OCI-LY3 (cell line): ENCODE measurements at regions not wholly inside any gene's neighbourhood (a gene's known extent, or its start where the extent isn't known, plus 50 kb on each side); places are given as distances from the start of the nearest gene placed in this dataset.

ENCODE experiments used
- H2AFZ ChIP-seq: fragments of 200-600, 300-600 bp; shearing (Covaris generic); 2 replicates; pipeline ENCODE4 v1.6.0; 2014; ENCODE audit warnings: antibody characterized with exemption, low read depth, low read length
- H3K27ac ChIP-seq: fragments of 200-600, 300-600 bp; sonication (generic); 2 replicates; pipeline ENCODE4 v1.5.1; 2014; ENCODE audit warnings: mild to moderate bottlenecking, low read length, moderate library complexity, mixed read lengths
- H3K27me3 ChIP-seq: fragments of 200-600, 300-600 bp; sonication (generic); 2 replicates; pipeline ENCODE4 v1.6.1; 2014; ENCODE audit warnings: low read depth, low read length, mixed read lengths
- H3K36me3 ChIP-seq: fragments of 200-600, 300-600 bp; sonication (generic); replicated peaks from 2 replicates; pipeline ENCODE3; 2014; ENCODE audit warnings: low read depth, low read length, mixed read lengths
- H3K4me1 ChIP-seq: fragments of 300-600, 200-600 bp; sonication (generic); 2 replicates; pipeline ENCODE4 v1.6.1; 2014; ENCODE audit warnings: low read length, mixed read lengths
- H3K4me2 ChIP-seq: fragments of 200-600, 300-600 bp; sonication (generic); 2 replicates; pipeline ENCODE4 v1.6.1; 2014; ENCODE audit warnings: low read length, mixed read lengths
- H3K4me3 ChIP-seq: fragments of 300-600, 200-600 bp; sonication (generic); 2 replicates; pipeline ENCODE4 v1.5.1; 2014; ENCODE audit warnings: antibody characterized with exemption, mild to moderate bottlenecking, low read length, moderate library complexity
- H3K79me2 ChIP-seq: fragments of 300-600, 200-600 bp; shearing (Covaris generic); 2 replicates; pipeline ENCODE4 v1.6.1; 2014; ENCODE audit warnings: mild to moderate bottlenecking, low read length, mixed read lengths
- H3K9ac ChIP-seq: fragments of 300-600, 200-600 bp; shearing (Covaris generic); 2 replicates; pipeline ENCODE4 v1.6.0; 2014; ENCODE audit warnings: mild to moderate bottlenecking, low read length, moderate library complexity
- H3K9me3 ChIP-seq: fragments of 200-600, 300-600 bp; shearing (Covaris generic); 2 replicates; pipeline ENCODE4 v1.6.1; 2014; ENCODE audit warnings: low read length, mixed read lengths; ENCODE audit not compliant: insufficient read depth
- H4K20me1 ChIP-seq: fragments of 200-600, 300-600 bp; sonication (generic); 2 replicates; pipeline ENCODE4 v1.6.1; 2016; ENCODE audit warnings: low read length, mixed read lengths; ENCODE audit not compliant: insufficient read depth
- CTCF ChIP-seq: fragments of 200-600, 300-600 bp; sonication (generic); IDR thresholded peaks from 2 replicates; pipeline ENCODE4 v1.5.1; 2014; ENCODE audit warnings: antibody characterized with exemption, low read length, low read depth
- EZH2phosphoT487 ChIP-seq: fragments of 200-600 bp; shearing (Covaris generic); IDR thresholded peaks from 2 replicates; pipeline ENCODE4 v1.6.1; 2018; ENCODE audit warnings: antibody characterized with exemption, mixed run types, low read depth

GRCh38 chr6:142681099-142681498, 263.9 kb downstream of the HIVEP2 start:
- no peaks in the 10 kb centered on the region for H3K36me3 ChIP-seq
- TF ChIP-seq CTCF (no peak), EZH2phosphoT487 (no peak)
- H2AFZ ChIP-seq, result no peak overlapping the region
- H4K20me1 ChIP-seq, result no peaks in the 10 kb centered on the region
- H3K4me3 ChIP-seq, result no peak overlapping the region
- no peaks in the 10 kb centered on the region for H3K4me1 ChIP-seq
- no peaks in the 10 kb centered on the region for H3K9me3 ChIP-seq
- H3K9ac ChIP-seq, result no peak overlapping the region
- no peaks in the 10 kb centered on the region for H3K79me2 ChIP-seq
- H3K4me2 ChIP-seq, result no peak overlapping the region
- peaks cover 3% of the 10 kb centered on the region; the same call in 1 of the 2 replicates for H3K27me3 ChIP-seq
- no peak overlapping the region for H3K27ac ChIP-seq

- H2AFZ ChIP-seq, result no peak overlapping the region
- H3K36me3 ChIP-seq, result no peaks in the 10 kb centered on the region
- H3K79me2 ChIP-seq, result no peaks in the 10 kb centered on the region
- H3K9ac ChIP-seq, result no peak overlapping the region
- H3K27me3 ChIP-seq, result peaks cover 3% of the 10 kb centered on the region; the same call in 1 of the 2 replicates
- H3K4me2 ChIP-seq, result no peak overlapping the region
- TF ChIP-seq CTCF (no peak), EZH2phosphoT487 (no peak)
- no peaks in the 10 kb centered on the region for H3K4me1 ChIP-seq
- no peak overlapping the region for H3K27ac ChIP-seq
- H3K4me3 ChIP-seq, result no peak overlapping the region
- no peaks in the 10 kb centered on the region for H4K20me1 ChIP-seq
- H3K9me3 ChIP-seq, result no peaks in the 10 kb centered on the region
Measured at GRCh38 chr6:142682985-142683384, 262.0 kb downstream of the HIVEP2 start.

GRCh38 chr6:142683714-142684141, 261.2 kb downstream of the HIVEP2 start:
- H3K4me1 ChIP-seq, result no peaks in the 10 kb centered on the region
- no peaks in the 10 kb centered on the region for H3K79me2 ChIP-seq
- H4K20me1 ChIP-seq, result no peaks in the 10 kb centered on the region
- H2AFZ ChIP-seq, result no peak overlapping the region
- peaks cover 3% of the 10 kb centered on the region; the same call in 1 of the 2 replicates for H3K27me3 ChIP-seq
- H3K36me3 ChIP-seq, result no peaks in the 10 kb centered on the region
- no peak overlapping the region for H3K4me3 ChIP-seq
- TF ChIP-seq CTCF (no peak), EZH2phosphoT487 (no peak)
- H3K27ac ChIP-seq, result no peak overlapping the region
- no peaks in the 10 kb centered on the region for H3K9me3 ChIP-seq
- H3K4me2 ChIP-seq, result no peak overlapping the region
- no peak overlapping the region for H3K9ac ChIP-seq

- no peaks in the 10 kb centered on the region for H3K4me1 ChIP-seq
- no peaks in the 10 kb centered on the region for H3K79me2 ChIP-seq
- no peaks in the 10 kb centered on the region for H3K36me3 ChIP-seq
- no peaks in the 10 kb centered on the region for H4K20me1 ChIP-seq
- peaks cover 3% of the 10 kb centered on the region; the same call in 1 of the 2 replicates for H3K27me3 ChIP-seq
- H3K9me3 ChIP-seq, result no peaks in the 10 kb centered on the region
- H2AFZ ChIP-seq, result no peak overlapping the region
- TF ChIP-seq CTCF (no peak), EZH2phosphoT487 (no peak)
- H3K9ac ChIP-seq, result no peak overlapping the region
- no peak overlapping the region for H3K27ac ChIP-seq
- H3K4me2 ChIP-seq, result no peak overlapping the region
- H3K4me3 ChIP-seq, result no peak overlapping the region
Measured at GRCh38 chr6:142684371-142684770, 260.6 kb downstream of the HIVEP2 start.
